ENCODE measurements at regions not wholly inside any gene's neighbourhood (a gene's known extent, or its start where the extent isn't known, plus 50 kb on each side); places are given as distances from the start of the nearest gene placed in this dataset.

DNA sequence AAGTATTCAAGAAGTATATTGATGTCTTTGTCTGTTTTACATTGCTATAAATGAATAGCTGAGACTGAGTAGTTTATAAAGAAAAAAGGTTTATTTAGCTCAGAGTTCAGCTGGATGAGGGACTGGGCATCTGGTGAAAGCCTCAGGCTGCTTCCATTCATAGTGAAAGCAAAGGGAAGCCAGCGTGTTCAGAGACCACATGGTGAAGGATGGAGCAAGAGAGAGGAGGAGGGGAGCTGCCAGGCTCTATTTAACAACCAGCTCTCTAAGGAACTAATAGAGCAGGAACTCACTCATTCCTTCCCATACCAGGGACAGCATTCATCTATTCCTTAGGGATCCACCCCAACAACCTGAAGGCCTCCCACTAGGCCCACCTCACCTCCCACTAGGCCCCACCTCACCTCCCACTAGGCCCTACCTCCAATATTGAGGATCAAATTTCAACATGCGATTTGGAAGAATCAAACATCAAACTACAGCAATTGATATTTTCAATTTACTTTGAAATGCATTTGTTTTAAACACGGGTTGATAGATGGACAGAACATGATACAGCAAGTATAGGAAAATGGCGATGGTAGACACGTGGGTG, 167.5 kb upstream of the HES1 start:
- no peak for TF ChIP-seq EZH2phosphoT487 (IDR thresholded peaks at IDR 0.05; ENCODE audit: borderline replicate concordance, low read length)
- TF ChIP-seq, protein P1, sequence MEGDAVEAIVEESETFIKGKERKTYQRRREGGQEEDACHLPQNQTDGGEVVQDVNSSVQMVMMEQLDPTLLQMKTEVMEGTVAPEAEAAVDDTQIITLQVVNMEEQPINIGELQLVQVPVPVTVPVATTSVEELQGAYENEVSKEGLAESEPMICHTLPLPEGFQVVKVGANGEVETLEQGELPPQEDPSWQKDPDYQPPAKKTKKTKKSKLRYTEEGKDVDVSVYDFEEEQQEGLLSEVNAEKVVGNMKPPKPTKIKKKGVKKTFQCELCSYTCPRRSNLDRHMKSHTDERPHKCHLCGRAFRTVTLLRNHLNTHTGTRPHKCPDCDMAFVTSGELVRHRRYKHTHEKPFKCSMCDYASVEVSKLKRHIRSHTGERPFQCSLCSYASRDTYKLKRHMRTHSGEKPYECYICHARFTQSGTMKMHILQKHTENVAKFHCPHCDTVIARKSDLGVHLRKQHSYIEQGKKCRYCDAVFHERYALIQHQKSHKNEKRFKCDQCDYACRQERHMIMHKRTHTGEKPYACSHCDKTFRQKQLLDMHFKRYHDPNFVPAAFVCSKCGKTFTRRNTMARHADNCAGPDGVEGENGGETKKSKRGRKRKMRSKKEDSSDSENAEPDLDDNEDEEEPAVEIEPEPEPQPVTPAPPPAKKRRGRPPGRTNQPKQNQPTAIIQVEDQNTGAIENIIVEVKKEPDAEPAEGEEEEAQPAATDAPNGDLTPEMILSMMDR (IDR thresholded peaks at IDR 0.05; ENCODE audit: low read depth, low read length, poor library complexity, severe bottlenecking) = no peak
